Stimulated activated CD4-positive, alpha-beta T cell treated with anti-CD3 and anti-CD28 coated beads, Interleukin-15, amount 100 ng/mL, for 24 hours (primary cell): ENCODE measurements at regions not wholly inside any gene's neighbourhood (a gene's known extent, or its start where the extent isn't known, plus 50 kb on each side); places are given as distances from the start of the nearest gene placed in this dataset.

ENCODE experiments used
- DNase-seq: peaks from one replicate; pipeline ENCODE4 v3.0.0-alpha.2; 2020

GRCh38 chr10:43024524-43024923 is 52.3 kb upstream of the RET start:
- no peak for DNase-seq

- DNase-seq, result no peak
Measured at GRCh38 chr10:43024942-43025700, 51.7 kb upstream of the RET start.

- DNase-seq, result no peak
Measured at GRCh38 chr10:43026039-43026973, 50.6 kb upstream of the RET start.
